ENCODE measurements at regions not wholly inside any gene's neighbourhood (a gene's known extent, or its start where the extent isn't known, plus 50 kb on each side); places are given as distances from the start of the nearest gene placed in this dataset.

- no peak for TF ChIP-seq POLR2A (IDR thresholded peaks at IDR 0.05)
- TF ChIP-seq, protein P1, sequence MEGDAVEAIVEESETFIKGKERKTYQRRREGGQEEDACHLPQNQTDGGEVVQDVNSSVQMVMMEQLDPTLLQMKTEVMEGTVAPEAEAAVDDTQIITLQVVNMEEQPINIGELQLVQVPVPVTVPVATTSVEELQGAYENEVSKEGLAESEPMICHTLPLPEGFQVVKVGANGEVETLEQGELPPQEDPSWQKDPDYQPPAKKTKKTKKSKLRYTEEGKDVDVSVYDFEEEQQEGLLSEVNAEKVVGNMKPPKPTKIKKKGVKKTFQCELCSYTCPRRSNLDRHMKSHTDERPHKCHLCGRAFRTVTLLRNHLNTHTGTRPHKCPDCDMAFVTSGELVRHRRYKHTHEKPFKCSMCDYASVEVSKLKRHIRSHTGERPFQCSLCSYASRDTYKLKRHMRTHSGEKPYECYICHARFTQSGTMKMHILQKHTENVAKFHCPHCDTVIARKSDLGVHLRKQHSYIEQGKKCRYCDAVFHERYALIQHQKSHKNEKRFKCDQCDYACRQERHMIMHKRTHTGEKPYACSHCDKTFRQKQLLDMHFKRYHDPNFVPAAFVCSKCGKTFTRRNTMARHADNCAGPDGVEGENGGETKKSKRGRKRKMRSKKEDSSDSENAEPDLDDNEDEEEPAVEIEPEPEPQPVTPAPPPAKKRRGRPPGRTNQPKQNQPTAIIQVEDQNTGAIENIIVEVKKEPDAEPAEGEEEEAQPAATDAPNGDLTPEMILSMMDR (IDR thresholded peaks at IDR 0.05) = no peak
- ATAC-seq (no peak), DNase-seq (peak in 4 of 5 donors; percentile 2 to 43 (median 12))
- WGBS, 4 donors = 69 to 74% (median 70%) methylated on average over 36 to 43 of the region's 43 CpGs
- H3K27me3 ChIP-seq = peaks cover 0 to 51% (median 9%) of the 10 kb centered on the region in 9 donors
- H3K4me3 ChIP-seq = no peak overlapping the region
- H3K36me3 ChIP-seq = no peaks in the 10 kb centered on the region
- intact Hi-C loops (cut with DNase I) = no loop called here
- H3K4me1 ChIP-seq = no peaks in the 10 kb centered on the region
- H3K9me3 ChIP-seq = no peaks in the 10 kb centered on the region
- no peak overlapping the region for H3K27ac ChIP-seq
Observed at GRCh38 chr20:63130658-63131577, 85.0 kb downstream of the YTHDF1 start.

- no peaks in the 10 kb centered on the region for H3K36me3 ChIP-seq
- H3K4me1 ChIP-seq = no peaks in the 10 kb centered on the region
- ATAC-seq = peak in 1 of 4 donors; percentile 78
- no peak overlapping the region for H3K27ac ChIP-seq
- intact Hi-C loops (cut with DNase I) = no loop called here
- DNase-seq = peak in 3 of 5 donors; percentile 10 to 29 (median 17)
- TF ChIP-seq, protein P1 (IDR thresholded peaks at IDR 0.05) = no peak
- no peak for TF ChIP-seq POLR2A (IDR thresholded peaks at IDR 0.05)
- H3K4me3 ChIP-seq = no peak overlapping the region
- peaks cover 0 to 59% (median 9%) of the 10 kb centered on the region in 9 donors for H3K27me3 ChIP-seq
- no peaks in the 10 kb centered on the region for H3K9me3 ChIP-seq
- 20 to 48% (median 35%) methylated on average over 24 to 28 of the region's 28 CpGs for WGBS, 4 donors
Observed at GRCh38 chr20:63129991-63130657, 85.8 kb downstream of the YTHDF1 start.

GRCh38 chr20:63129376-63129965 is 86.5 kb downstream of the YTHDF1 start:
- Histone ChIP-seq H3K4me3 (no peak overlapping the region), H3K27me3 (peaks cover 0 to 65% (median 11%) of the 10 kb centered on the region in 9 donors), H3K4me1 (no peaks in the 10 kb centered on the region), H3K9me3 (no peaks in the 10 kb centered on the region), H3K36me3 (no peaks in the 10 kb centered on the region), H3K27ac (no peak overlapping the region)
- 72 to 80% (median 77%) methylated on average over 9 of the region's 9 CpGs for WGBS, 4 donors
- DNase-seq (peak in 2 of 5 donors; percentile 1 to 12), ATAC-seq (no peak)
- TF ChIP-seq POLR2A (IDR thresholded peaks at IDR 0.05) = no peak
- TF ChIP-seq, protein P1 (IDR thresholded peaks at IDR 0.05) = no peak
- intact Hi-C loops (cut with DNase I) = no loop called here

DNA sequence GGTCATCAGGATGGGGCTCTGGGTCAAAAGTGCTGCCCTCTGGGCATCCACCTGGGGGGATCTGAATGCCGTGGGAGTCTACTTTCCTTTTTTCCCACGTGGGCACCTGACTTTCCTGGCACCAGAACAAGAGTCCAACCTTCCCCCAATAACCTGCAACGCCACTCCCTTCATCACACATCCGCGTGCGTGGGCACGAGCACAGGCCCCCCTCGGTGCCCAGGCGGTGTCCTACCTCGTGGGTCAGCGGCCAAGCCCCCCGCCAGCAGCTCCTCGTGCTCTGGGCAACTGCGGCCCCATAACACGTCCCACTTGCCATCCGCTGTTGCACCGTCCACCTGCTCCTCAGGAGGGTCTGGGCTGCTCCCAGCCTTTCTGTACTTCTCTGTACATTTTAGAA is 87.0 kb downstream of the YTHDF1 start:
- no peaks in the 10 kb centered on the region for H3K36me3 ChIP-seq
- no peak overlapping the region for H3K4me3 ChIP-seq
- no peak overlapping the region for H3K27ac ChIP-seq
- DNase-seq (peak in 4 of 5 donors; percentile 3 to 39 (median 12)), ATAC-seq (no peak)
- no peaks in the 10 kb centered on the region for H3K9me3 ChIP-seq
- H3K4me1 ChIP-seq = no peaks in the 10 kb centered on the region
- TF ChIP-seq, protein P1 (IDR thresholded peaks at IDR 0.05) = no peak
- TF ChIP-seq POLR2A (IDR thresholded peaks at IDR 0.05) = no peak
- intact Hi-C loops (cut with DNase I) = no loop called here
- WGBS, 4 donors = 81 to 85% (median 83%) methylated on average over 17 of the region's 17 CpGs
- peaks cover 0 to 71% (median 12%) of the 10 kb centered on the region in 9 donors for H3K27me3 ChIP-seq
